Epithelial cell of proximal tubule (primary cell): ENCODE measurements at regions not wholly inside any gene's neighbourhood (a gene's known extent, or its start where the extent isn't known, plus 50 kb on each side); places are given as distances from the start of the nearest gene placed in this dataset.

Source experiments
- DNase-seq: peaks from one replicate; pipeline ENCODE4 v3.0.0-alpha.2; 2011; ENCODE audit warnings: low read depth
- H3K4me3 ChIP-seq: 2 replicates; pipeline ENCODE4 v1.5.1; 2011; ENCODE audit warnings: low read depth, mild to moderate bottlenecking, low read length
- TF ChIP-seq, protein P1 (sequence below): conservative IDR thresholded peaks from 2 replicates; pipeline ENCODE4 v1.5.1; 2012; ENCODE audit warnings: low read depth, mild to moderate bottlenecking, low read length

DNA sequence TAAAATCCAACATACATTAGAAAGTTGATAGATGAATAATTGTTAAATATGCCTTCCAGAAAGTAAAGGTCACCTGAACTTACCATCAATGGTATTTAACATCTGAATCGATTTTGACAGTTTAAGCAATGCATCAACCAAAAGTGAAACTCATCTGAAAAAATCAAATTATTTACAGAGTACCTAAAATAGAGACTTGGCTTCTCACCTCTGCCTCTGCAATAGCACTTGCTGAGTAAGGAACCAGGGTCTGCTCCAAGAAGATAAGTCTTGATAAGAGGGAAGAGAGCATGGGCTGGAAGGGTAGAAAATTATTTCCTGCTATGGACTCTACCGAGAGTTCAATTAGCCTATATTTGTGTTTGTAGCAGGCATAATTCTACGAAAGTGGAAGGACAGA lies 868.3 kb downstream of the STIM2 start:
- no peak overlapping the region for H3K4me3 ChIP-seq
- TF ChIP-seq, protein P1, sequence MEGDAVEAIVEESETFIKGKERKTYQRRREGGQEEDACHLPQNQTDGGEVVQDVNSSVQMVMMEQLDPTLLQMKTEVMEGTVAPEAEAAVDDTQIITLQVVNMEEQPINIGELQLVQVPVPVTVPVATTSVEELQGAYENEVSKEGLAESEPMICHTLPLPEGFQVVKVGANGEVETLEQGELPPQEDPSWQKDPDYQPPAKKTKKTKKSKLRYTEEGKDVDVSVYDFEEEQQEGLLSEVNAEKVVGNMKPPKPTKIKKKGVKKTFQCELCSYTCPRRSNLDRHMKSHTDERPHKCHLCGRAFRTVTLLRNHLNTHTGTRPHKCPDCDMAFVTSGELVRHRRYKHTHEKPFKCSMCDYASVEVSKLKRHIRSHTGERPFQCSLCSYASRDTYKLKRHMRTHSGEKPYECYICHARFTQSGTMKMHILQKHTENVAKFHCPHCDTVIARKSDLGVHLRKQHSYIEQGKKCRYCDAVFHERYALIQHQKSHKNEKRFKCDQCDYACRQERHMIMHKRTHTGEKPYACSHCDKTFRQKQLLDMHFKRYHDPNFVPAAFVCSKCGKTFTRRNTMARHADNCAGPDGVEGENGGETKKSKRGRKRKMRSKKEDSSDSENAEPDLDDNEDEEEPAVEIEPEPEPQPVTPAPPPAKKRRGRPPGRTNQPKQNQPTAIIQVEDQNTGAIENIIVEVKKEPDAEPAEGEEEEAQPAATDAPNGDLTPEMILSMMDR: no peak
- DNase-seq: no peak

DNA sequence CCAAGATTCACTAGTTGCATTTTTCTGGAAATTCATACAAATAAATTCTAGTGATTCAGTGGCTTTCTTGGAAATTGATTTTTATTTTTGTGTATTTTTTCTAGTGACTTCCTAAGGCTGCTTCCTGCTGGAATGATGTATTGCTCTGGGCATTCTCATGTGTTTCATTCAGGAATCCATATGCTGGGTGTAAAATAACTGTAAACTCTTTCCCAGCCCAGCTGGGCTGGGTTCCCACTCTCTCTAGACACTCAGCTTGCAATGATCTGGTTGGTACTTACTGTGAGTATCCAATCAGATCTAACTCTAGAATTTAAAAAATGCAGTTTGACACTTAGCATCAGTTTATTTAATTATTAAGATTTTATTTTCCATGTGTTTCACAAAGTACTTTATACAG lies 882.2 kb downstream of the STIM2 start:
- H3K4me3 ChIP-seq: no peak overlapping the region
- TF ChIP-seq, protein P1: no peak
- DNase-seq: no peak

DNA sequence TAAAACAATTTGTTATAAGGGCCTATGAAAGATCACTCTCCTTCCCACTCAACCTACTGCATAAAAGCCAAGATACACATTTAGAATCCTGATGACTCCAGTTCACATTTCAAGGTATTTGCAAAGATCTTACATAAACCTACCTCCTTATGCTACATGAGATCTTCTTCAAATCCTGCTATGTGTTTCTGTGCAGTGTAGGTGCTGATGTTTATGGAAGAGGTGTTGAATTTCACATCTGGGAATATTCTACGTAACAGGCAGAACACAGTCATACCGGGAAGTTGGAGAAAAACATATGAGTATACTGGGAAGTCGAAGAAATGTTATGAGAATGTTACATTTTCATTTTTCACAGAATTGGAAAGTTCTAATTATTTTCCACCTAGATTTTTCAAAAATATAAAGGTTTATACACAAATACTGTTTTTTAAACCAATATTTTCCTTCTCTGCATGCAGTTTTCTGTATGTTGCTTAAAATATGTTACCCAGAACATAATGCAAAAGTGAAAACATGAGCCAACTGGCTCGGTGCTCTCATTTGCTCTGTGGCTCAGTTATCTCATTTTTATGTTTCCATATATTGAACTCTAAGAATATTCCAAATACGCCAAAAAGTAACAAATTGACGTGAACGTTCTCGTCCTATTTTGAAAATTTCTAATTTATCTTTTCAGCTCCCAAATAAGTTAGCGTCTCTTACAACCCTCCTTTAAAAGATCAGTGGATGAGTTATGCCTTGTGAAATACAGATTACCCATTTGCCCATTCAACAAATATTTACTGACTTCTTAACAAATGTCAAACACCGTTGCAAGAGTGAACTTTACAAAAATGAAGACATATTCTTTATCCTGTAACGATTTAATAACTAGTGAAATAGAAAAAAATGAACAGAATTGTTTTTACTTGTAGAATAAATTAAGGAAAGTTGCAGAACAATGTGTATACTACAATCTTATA lies 899.3 kb downstream of the STIM2 start:
- no peak for DNase-seq
- no peak overlapping the region for H3K4me3 ChIP-seq
- TF ChIP-seq, protein P1: no peak

DNA sequence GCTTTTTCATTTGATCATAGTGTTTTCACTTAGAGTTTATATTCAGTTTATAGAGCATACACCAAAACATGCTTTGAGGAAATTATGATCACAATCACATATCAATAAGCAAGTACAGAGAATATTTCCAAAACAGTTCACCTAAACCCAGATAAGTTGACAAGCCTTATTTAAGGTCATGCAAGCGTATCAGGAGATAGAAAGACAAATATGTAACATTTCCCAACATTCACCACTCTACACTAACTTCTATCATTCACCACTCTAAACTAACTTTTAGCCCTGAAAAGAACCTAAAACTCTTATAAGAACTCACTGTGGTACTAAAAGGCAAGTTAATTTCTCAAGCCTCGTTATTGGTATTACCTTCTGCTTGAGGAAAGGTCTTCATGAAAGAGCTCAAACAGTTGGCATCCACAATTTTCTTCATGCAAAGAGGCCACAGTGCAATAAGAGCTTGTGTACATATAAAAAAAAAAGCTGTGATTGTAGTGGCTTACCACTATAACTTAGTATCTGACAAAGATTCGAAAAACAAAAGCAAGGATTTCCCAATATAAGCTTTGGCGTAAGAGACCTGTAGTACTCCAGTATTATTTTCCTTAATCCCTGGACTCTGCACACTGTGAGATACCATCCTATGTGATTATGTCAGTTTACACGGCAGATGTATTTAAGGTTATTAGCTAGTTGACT lies 903.3 kb downstream of the STIM2 start:
- no peak for DNase-seq
- H3K4me3 ChIP-seq: no peak overlapping the region
- TF ChIP-seq, protein P1: no peak

DNA sequence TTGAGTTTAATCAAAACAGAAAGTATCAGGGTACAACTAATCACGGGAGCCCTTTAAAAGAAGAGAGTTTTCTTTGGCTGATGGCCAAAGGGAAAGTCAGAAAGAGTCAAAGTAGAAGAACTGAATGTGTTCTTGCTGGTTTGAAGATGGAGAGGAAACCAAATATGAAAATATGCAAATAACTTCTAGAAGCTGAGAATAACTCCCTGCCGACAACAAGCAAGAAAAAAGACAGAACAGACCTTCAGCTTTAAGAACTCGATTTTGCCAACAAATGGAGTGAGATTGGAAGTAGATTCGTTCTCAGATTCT lies 903.8 kb downstream of the STIM2 start:
- no peak overlapping the region for H3K4me3 ChIP-seq
- TF ChIP-seq, protein P1: no peak
- no peak for DNase-seq

DNA sequence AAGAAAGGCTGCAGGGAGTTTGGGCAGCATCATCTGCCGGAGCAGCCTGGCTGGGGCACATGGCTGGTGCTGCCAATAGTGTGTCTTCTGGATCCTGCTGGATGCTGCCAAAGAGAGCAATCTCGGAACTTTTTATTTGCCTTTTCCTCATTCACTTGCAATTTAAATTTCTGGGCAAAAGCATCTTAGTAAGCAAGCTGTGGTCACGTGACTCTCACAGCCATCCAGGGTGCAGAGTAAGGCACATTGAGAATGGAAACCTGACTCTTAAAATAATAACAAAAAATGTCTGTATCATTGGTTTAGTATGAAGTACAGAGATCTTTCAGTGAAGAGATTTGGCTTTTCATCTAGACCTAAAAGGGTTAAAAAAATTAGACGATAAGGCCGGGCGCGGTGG lies 910.3 kb downstream of the STIM2 start:
- no peak overlapping the region for H3K4me3 ChIP-seq
- no peak for DNase-seq
- TF ChIP-seq, protein P1: no peak
